CD4-positive, alpha-beta memory T cell (primary cell): ENCODE measurements at regions not wholly inside any gene's neighbourhood (a gene's known extent, or its start where the extent isn't known, plus 50 kb on each side); places are given as distances from the start of the nearest gene placed in this dataset.

Source experiments
- CTCF ChIA-PET: fragments of 350-600 bp; sonication (Branson Sonifier 250); formaldehyde crosslinking; loops from one replicate; lab custom pipeline; 2021; ENCODE audit warnings: inconsistent platforms; ENCODE audit not compliant: partially characterized antibody; lab: Charles Lee
- POLR2A ChIA-PET: fragments of 350-600 bp; sonication (Branson Sonifier 250); formaldehyde crosslinking; loops from one replicate; lab custom pipeline; 2021; ENCODE audit not compliant: partially characterized antibody; lab: Charles Lee
- DNase-seq, 5 donors: peaks; one replicate each; pipeline versions ENCODE4 v3.0.0 to v3.0.0-alpha.2; 2020 to 2022; ENCODE audit warnings: mixed read lengths in 1 of 5
- H3K27ac ChIP-seq: one replicate; pipeline ENCODE4 v1.7.0; 2013; ENCODE audit warnings: low read depth, low read length
- H3K27me3 ChIP-seq: 2 replicates; pipeline ENCODE4 v1.7.0; 2013; ENCODE audit warnings: mild to moderate bottlenecking, low read length, moderate library complexity; ENCODE audit not compliant: insufficient read depth
- H3K36me3 ChIP-seq: 2 replicates; pipeline ENCODE4 v1.7.0; 2013; ENCODE audit warnings: mild to moderate bottlenecking, low read length, moderate library complexity; ENCODE audit not compliant: insufficient read depth
- H3K4me1 ChIP-seq: 2 replicates; pipeline ENCODE4 v1.7.0; 2013; ENCODE audit warnings: mild to moderate bottlenecking, low read length, moderate library complexity; ENCODE audit not compliant: insufficient read depth
- H3K4me3 ChIP-seq, 2 donors: one replicate each; pipeline ENCODE4 v1.7.0; 2013; ENCODE audit warnings: low read length in 2 of 2, mild to moderate bottlenecking in 1 of 2
- H3K9me3 ChIP-seq, 2 donors: one replicate each; pipeline ENCODE4 v1.7.0; 2013; ENCODE audit warnings: low read length in 2 of 2, control low read depth in 1 of 2; ENCODE audit not compliant: control insufficient read depth in 1 of 2
- H3K27ac Mint-ChIP-seq, 7 donors: one replicate each; pipeline ENCODE4 v1.8.0; 2020 to 2021; ENCODE audit warnings: mixed read lengths in 7 of 7, mild to moderate bottlenecking in 6 of 7, inconsistent platforms in 3 of 7, moderate library complexity in 3 of 7
- H3K27me3 Mint-ChIP-seq, 2 donors: one replicate each; pipeline ENCODE4 v1.8.0; 2020 to 2021; ENCODE audit warnings: mixed read lengths in 2 of 2
- H3K36me3 Mint-ChIP-seq, 2 donors: one replicate each; pipeline ENCODE4 v1.8.0; 2020 to 2021; ENCODE audit warnings: mixed read lengths in 2 of 2, inconsistent platforms in 1 of 2, mild to moderate bottlenecking in 1 of 2
- H3K4me1 Mint-ChIP-seq, 4 donors: one replicate each; pipeline ENCODE4 v1.8.0; 2020 to 2021; ENCODE audit warnings: mixed read lengths in 4 of 4, mild to moderate bottlenecking in 1 of 4
- H3K4me3 Mint-ChIP-seq, 8 donors: one replicate each; pipeline ENCODE4 v1.8.0; 2020 to 2021; ENCODE audit warnings: mixed read lengths in 8 of 8, mild to moderate bottlenecking in 7 of 8, moderate library complexity in 6 of 8, inconsistent platforms in 3 of 8
- H3K9me3 Mint-ChIP-seq, 8 donors: one replicate each; pipeline ENCODE4 v1.8.0; 2020 to 2021; ENCODE audit warnings: mixed read lengths in 8 of 8, mild to moderate bottlenecking in 5 of 8, inconsistent platforms in 3 of 8, moderate library complexity in 1 of 8
- intact Hi-C: fragments of 100-400 bp; cut with micrococcal nuclease; formaldehyde crosslinking; loops from one replicate; pipeline ENCODE4 v1.15.1; 2023

- no peaks in the 10 kb centered on the region for H3K36me3 ChIP-seq
- POLR2A ChIA-PET: no interaction called here
- H3K27ac ChIP-seq: no peak overlapping the region
- peaks cover 0 to 2% of the 10 kb centered on the region in 2 donors for H3K27me3 Mint-ChIP-seq
- no peaks in the 10 kb centered on the region for H3K9me3 ChIP-seq
- no peaks in the 10 kb centered on the region for H3K4me1 ChIP-seq
- no peak overlapping the region for H3K4me3 Mint-ChIP-seq
- no peak overlapping the region for H3K4me3 ChIP-seq
- H3K27me3 ChIP-seq: no peaks in the 10 kb centered on the region
- H3K36me3 Mint-ChIP-seq: no peaks in the 10 kb centered on the region
- no peak overlapping the region for H3K27ac Mint-ChIP-seq
- intact Hi-C loops: no loop called here
- H3K4me1 Mint-ChIP-seq: peaks cover 0 to 3% (median 1%) of the 10 kb centered on the region in 4 donors
- no peak for DNase-seq
- H3K9me3 Mint-ChIP-seq: peaks cover 0 to 1% (median 0%) of the 10 kb centered on the region in 8 donors
- CTCF ChIA-PET: no interaction called here
Measured at GRCh38 chr2:100677611-100678185, 114.9 kb downstream of the PDCL3 start.

- intact Hi-C loops: no loop called here
- H3K27me3 Mint-ChIP-seq: peaks cover 0 to 2% of the 10 kb centered on the region in 2 donors
- H3K9me3 Mint-ChIP-seq: peaks cover 0 to 12% (median 6%) of the 10 kb centered on the region in 8 donors
- Histone ChIP-seq H3K9me3 (no peaks in the 10 kb centered on the region), H3K27ac (no peak overlapping the region), H3K27me3 (no peaks in the 10 kb centered on the region), H3K4me3 (no peak overlapping the region), H3K4me1 (no peaks in the 10 kb centered on the region), H3K36me3 (no peaks in the 10 kb centered on the region)
- DNase-seq: no peak
- CTCF ChIA-PET: no interaction called here
- H3K4me3 Mint-ChIP-seq: no peak overlapping the region
- H3K27ac Mint-ChIP-seq: no peak overlapping the region
- peaks cover 0 to 3% of the 10 kb centered on the region in 2 donors for H3K36me3 Mint-ChIP-seq
- H3K4me1 Mint-ChIP-seq: peaks cover 0 to 3% (median 1%) of the 10 kb centered on the region in 4 donors
- POLR2A ChIA-PET: no interaction called here
Measured at GRCh38 chr2:100679211-100679610, 116.4 kb downstream of the PDCL3 start.

GRCh38 chr2:100682536-100682935, 119.7 kb downstream of the PDCL3 start:
- DNase-seq: no peak
- Mint-ChIP-seq H3K27me3 (peaks cover 0 to 2% of the 10 kb centered on the region in 2 donors), H3K9me3 (peaks cover 3 to 26% (median 15%) of the 10 kb centered on the region in 8 donors), H3K4me1 (peaks cover 0 to 3% (median 1%) of the 10 kb centered on the region in 4 donors), H3K36me3 (peaks cover 1 to 3% of the 10 kb centered on the region in 2 donors), H3K4me3 (no peak overlapping the region), H3K27ac (no peak overlapping the region)
- ChIA-PET CTCF (no interaction called here), POLR2A (no interaction called here)
- no peaks in the 10 kb centered on the region for H3K27me3 ChIP-seq
- H3K9me3 ChIP-seq: no peaks in the 10 kb centered on the region
- intact Hi-C loops: no loop called here
- no peaks in the 10 kb centered on the region for H3K36me3 ChIP-seq
- no peak overlapping the region for H3K27ac ChIP-seq
- no peaks in the 10 kb centered on the region for H3K4me1 ChIP-seq
- H3K4me3 ChIP-seq: no peak overlapping the region

- Histone ChIP-seq H3K4me3 (no peak overlapping the region), H3K4me1 (no peaks in the 10 kb centered on the region), H3K9me3 (no peaks in the 10 kb centered on the region), H3K36me3 (no peaks in the 10 kb centered on the region), H3K27ac (no peak overlapping the region), H3K27me3 (no peaks in the 10 kb centered on the region)
- Mint-ChIP-seq H3K4me1 (peaks cover 0 to 3% (median 1%) of the 10 kb centered on the region in 4 donors), H3K4me3 (no peak overlapping the region), H3K27me3 (peaks cover 0 to 2% of the 10 kb centered on the region in 2 donors), H3K27ac (no peak overlapping the region), H3K36me3 (peaks cover 1 to 3% of the 10 kb centered on the region in 2 donors), H3K9me3 (peaks cover 3 to 28% (median 15%) of the 10 kb centered on the region in 8 donors)
- POLR2A ChIA-PET: no interaction called here
- intact Hi-C loops: no loop called here
- CTCF ChIA-PET: no interaction called here
- no peak for DNase-seq
Measured at GRCh38 chr2:100683231-100683630, 120.4 kb downstream of the PDCL3 start.

GRCh38 chr2:100691846-100692245, 128.1 kb upstream of the NPAS2 start:
- no peaks in the 10 kb centered on the region for H3K36me3 ChIP-seq
- Mint-ChIP-seq H3K27me3 (peaks cover 4 to 14% of the 10 kb centered on the region in 2 donors), H3K9me3 (peaks cover 0 to 24% (median 18%) of the 10 kb centered on the region in 8 donors), H3K36me3 (peaks cover 11 to 12% of the 10 kb centered on the region in 2 donors), H3K27ac (no peak overlapping the region), H3K4me1 (peaks cover 0 to 1% (median 0%) of the 10 kb centered on the region in 4 donors), H3K4me3 (no peak overlapping the region)
- no peaks in the 10 kb centered on the region for H3K9me3 ChIP-seq
- no peaks in the 10 kb centered on the region for H3K27me3 ChIP-seq
- intact Hi-C loops: no loop called here
- no peak for DNase-seq
- CTCF ChIA-PET: interaction anchor here (0.9 kb wide), 1 partner anchor 83 kb away, joined by 3 read pairs; no protein-coding TSS in a partner anchor
- no peak overlapping the region for H3K4me3 ChIP-seq
- POLR2A ChIA-PET: no interaction called here
- H3K27ac ChIP-seq: no peak overlapping the region
- no peaks in the 10 kb centered on the region for H3K4me1 ChIP-seq

- POLR2A ChIA-PET: no interaction called here
- H3K9me3 ChIP-seq: no peaks in the 10 kb centered on the region
- no peaks in the 10 kb centered on the region for H3K4me1 ChIP-seq
- H3K4me3 ChIP-seq: no peak overlapping the region
- Mint-ChIP-seq H3K27ac (no peak overlapping the region), H3K9me3 (peaks cover 0 to 26% (median 22%) of the 10 kb centered on the region in 8 donors), H3K27me3 (peaks cover 5 to 14% of the 10 kb centered on the region in 2 donors), H3K36me3 (peaks cover 10 to 16% of the 10 kb centered on the region in 2 donors), H3K4me3 (no peak overlapping the region), H3K4me1 (peaks cover 0 to 1% (median 0%) of the 10 kb centered on the region in 4 donors)
- no peaks in the 10 kb centered on the region for H3K36me3 ChIP-seq
- H3K27me3 ChIP-seq: no peaks in the 10 kb centered on the region
- CTCF ChIA-PET: no interaction called here
- no peak for DNase-seq
- intact Hi-C loops: no loop called here
- no peak overlapping the region for H3K27ac ChIP-seq
Measured at GRCh38 chr2:100692381-100692780, 127.6 kb upstream of the NPAS2 start.

- intact Hi-C loops: no loop called here
- peaks cover 10 to 17% of the 10 kb centered on the region in 2 donors for H3K36me3 Mint-ChIP-seq
- ChIA-PET POLR2A (no interaction called here), CTCF (no interaction called here)
- no peak overlapping the region for H3K27ac Mint-ChIP-seq
- H3K27me3 ChIP-seq: no peaks in the 10 kb centered on the region
- H3K9me3 Mint-ChIP-seq: peaks cover 0 to 28% (median 22%) of the 10 kb centered on the region in 8 donors
- no peak for DNase-seq
- peaks cover 5 to 14% of the 10 kb centered on the region in 2 donors for H3K27me3 Mint-ChIP-seq
- H3K36me3 ChIP-seq: no peaks in the 10 kb centered on the region
- H3K4me3 Mint-ChIP-seq: no peak overlapping the region
- no peaks in the 10 kb centered on the region for H3K4me1 ChIP-seq
- no peak overlapping the region for H3K27ac ChIP-seq
- peaks cover 0 to 1% (median 0%) of the 10 kb centered on the region in 4 donors for H3K4me1 Mint-ChIP-seq
- no peak overlapping the region for H3K4me3 ChIP-seq
- H3K9me3 ChIP-seq: no peaks in the 10 kb centered on the region
Measured at GRCh38 chr2:100692906-100693305, 127.0 kb upstream of the NPAS2 start.
